Smooth muscle cell (in vitro differentiated cells): ENCODE measurements at regions not wholly inside any gene's neighbourhood (a gene's known extent, or its start where the extent isn't known, plus 50 kb on each side); places are given as distances from the start of the nearest gene placed in this dataset.

Experiments
- DNase-seq: peaks from one replicate; lab custom pipeline; 2025; ENCODE audit not compliant: unreplicated experiment; lab: John Stamatoyannopoulos, UW
- H2AFZ ChIP-seq: fragments of 200-600 bp; sonication (generic); 2 replicates; pipeline ENCODE4 v1.6.0; 2016; ENCODE audit warnings: antibody characterized with exemption, low read depth, mild to moderate bottlenecking
- H3F3A ChIP-seq: fragments of 200-600 bp; sonication (generic); 2 replicates; pipeline ENCODE4 v1.6.0; 2017; ENCODE audit warnings: antibody characterized with exemption, low read depth
- H3K27ac ChIP-seq: fragments of 200-600 bp; sonication (generic); 2 replicates; pipeline ENCODE4 v1.5.1; 2016; ENCODE audit warnings: low read depth, mild to moderate bottlenecking
- H3K27me3 ChIP-seq: fragments of 200-600 bp; sonication (generic); 2 replicates; pipeline ENCODE4 v1.6.1; 2016; ENCODE audit warnings: low read depth, mild to moderate bottlenecking
- H3K36me3 ChIP-seq: fragments of 200-600 bp; sonication (generic); 2 replicates; pipeline ENCODE4 v1.5.1; 2016; ENCODE audit warnings: low read depth
- H3K4me1 ChIP-seq: fragments of 200-600 bp; sonication (generic); 2 replicates; pipeline ENCODE4 v1.5.1; 2016; ENCODE audit warnings: low read depth
- H3K4me2 ChIP-seq: fragments of 200-600 bp; sonication (generic); 2 replicates; pipeline ENCODE4 v1.6.0; 2016; ENCODE audit warnings: mild to moderate bottlenecking
- H3K4me3 ChIP-seq: fragments of 200-600 bp; sonication (generic); 2 replicates; pipeline ENCODE4 v1.5.1; 2016; ENCODE audit warnings: mild to moderate bottlenecking
- H3K79me2 ChIP-seq: fragments of 200-600 bp; sonication (generic); 2 replicates; pipeline ENCODE4 v1.6.0; 2016; ENCODE audit warnings: low read depth, mild to moderate bottlenecking
- H3K9ac ChIP-seq: fragments of 200-600 bp; sonication (generic); 2 replicates; pipeline ENCODE4 v1.6.0; 2016; ENCODE audit warnings: low read depth
- H3K9me3 ChIP-seq: fragments of 200-600 bp; sonication (generic); replicated peaks from 2 replicates; pipeline ENCODE4 v1.5.1; 2016; ENCODE audit warnings: low read depth
- H4K20me1 ChIP-seq: fragments of 200-600 bp; sonication (generic); 2 replicates; pipeline ENCODE4 v1.6.0; 2016; ENCODE audit warnings: low read depth
- CTCF ChIP-seq: fragments of 200-600 bp; sonication (generic); IDR thresholded peaks from 2 replicates; pipeline ENCODE4 v1.5.1; 2017; ENCODE audit warnings: borderline replicate concordance, mild to moderate bottlenecking, antibody characterized with exemption; ENCODE audit not compliant: insufficient read depth, poor library complexity, severe bottlenecking
- WGBS: methylation state at CpG from one replicate; pipeline ENCODE4 v1.1.7; 2016; ENCODE audit warnings: low lambda C conversion rate; 5-methylcytosine and 5-hydroxymethylcytosine counted together

DNA sequence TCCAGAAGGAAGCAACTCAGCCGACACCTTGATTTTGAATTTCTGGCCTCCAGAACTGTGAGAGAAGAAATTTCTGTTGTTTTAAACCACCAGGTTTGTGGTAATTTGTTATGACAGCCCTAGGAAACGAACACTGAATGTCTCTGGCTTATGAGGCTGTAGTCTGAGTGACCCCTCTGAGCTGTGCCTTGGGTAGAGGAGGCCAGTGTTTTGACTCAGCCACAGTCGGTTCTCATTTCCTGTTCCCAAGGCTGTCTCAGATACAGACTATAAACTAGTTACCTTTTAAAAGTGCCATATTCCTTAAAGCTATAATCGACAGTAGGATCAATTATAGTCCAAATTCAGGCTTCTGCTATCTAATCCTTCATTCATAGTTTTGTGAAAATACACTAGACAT lies 391.2 kb upstream of the MAP3K7 start:
- DNase-seq = no peak
- Histone ChIP-seq H3K27ac (no peak overlapping the region), H3K9me3 (no peaks in the 10 kb centered on the region), H3K4me3 (no peak overlapping the region), H3F3A (no peaks in the 10 kb centered on the region), H3K79me2 (no peaks in the 10 kb centered on the region), H2AFZ (peak overlapping the region; percentile 56), H3K4me1 (no peaks in the 10 kb centered on the region), H3K9ac (no peak overlapping the region), H4K20me1 (no peaks in the 10 kb centered on the region), H3K36me3 (no peaks in the 10 kb centered on the region), H3K4me2 (no peak overlapping the region), H3K27me3 (no peaks in the 10 kb centered on the region)
- TF ChIP-seq CTCF = no peak
- 37% methylated on average over 4 of the region's 4 CpGs for WGBS

DNA sequence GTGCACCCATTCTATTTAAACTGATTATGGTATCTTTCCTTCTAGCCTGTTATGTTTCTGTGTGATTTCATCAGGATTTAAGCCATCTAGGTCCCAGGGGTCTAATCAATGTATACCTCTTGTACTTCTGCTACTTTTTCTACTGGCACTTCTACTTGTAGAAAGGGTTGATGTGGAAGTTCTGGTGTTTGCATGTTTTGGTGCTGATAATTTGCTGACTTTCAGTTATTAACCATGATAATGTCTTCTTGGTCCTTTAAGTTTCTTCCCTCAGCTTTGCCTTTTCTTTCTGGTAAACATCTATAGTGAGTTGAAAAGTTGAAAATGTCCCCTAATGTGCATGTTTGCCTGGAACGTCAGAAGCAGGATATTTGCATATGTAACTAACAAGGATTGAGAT lies 390.6 kb upstream of the MAP3K7 start:
- no peaks in the 10 kb centered on the region for H3K4me1 ChIP-seq
- H3K9ac ChIP-seq = no peak overlapping the region
- TF ChIP-seq CTCF = no peak
- DNase-seq = no peak
- no peaks in the 10 kb centered on the region for H3K79me2 ChIP-seq
- H3K4me3 ChIP-seq = no peak overlapping the region
- WGBS = 47% methylated on average over 1 of the region's 1 CpG
- peak overlapping the region; percentile 56 for H2AFZ ChIP-seq
- H3K4me2 ChIP-seq = no peak overlapping the region
- no peaks in the 10 kb centered on the region for H3F3A ChIP-seq
- H3K36me3 ChIP-seq = no peaks in the 10 kb centered on the region
- no peaks in the 10 kb centered on the region for H3K27me3 ChIP-seq
- H3K27ac ChIP-seq = no peak overlapping the region
- no peaks in the 10 kb centered on the region for H3K9me3 ChIP-seq
- no peaks in the 10 kb centered on the region for H4K20me1 ChIP-seq

GRCh38 chr6:90976341-90976740 lies 389.5 kb upstream of the MAP3K7 start:
- WGBS = 96% methylated on average over 2 of the region's 2 CpGs
- H2AFZ ChIP-seq = no peak overlapping the region

More at GRCh38 chr6:90976341-90976740, 389.5 kb upstream of the MAP3K7 start:
- no peaks in the 10 kb centered on the region for H3K9me3 ChIP-seq
- H3K9ac ChIP-seq = no peak overlapping the region
- H3K79me2 ChIP-seq = no peaks in the 10 kb centered on the region
- H3K27me3 ChIP-seq = no peaks in the 10 kb centered on the region
- H3K36me3 ChIP-seq = no peaks in the 10 kb centered on the region
- no peaks in the 10 kb centered on the region for H4K20me1 ChIP-seq
- DNase-seq = no peak
- no peaks in the 10 kb centered on the region for H3F3A ChIP-seq
- H3K4me2 ChIP-seq = no peak overlapping the region
- H3K27ac ChIP-seq = no peak overlapping the region
- no peaks in the 10 kb centered on the region for H3K4me1 ChIP-seq
- no peak for TF ChIP-seq CTCF
- H3K4me3 ChIP-seq = no peak overlapping the region
